GM18508 (cell line): ENCODE measurements at regions not wholly inside any gene's neighbourhood (a gene's known extent, or its start where the extent isn't known, plus 50 kb on each side); places are given as distances from the start of the nearest gene placed in this dataset.
"Not testable (repeated sequence)": the region's sequence is repeated elsewhere in the genome, so short reads cannot be mapped to it uniquely, and the experiment has no call there.

Experiments used
- ATAC-seq: cut with Tn5 transposase; IDR thresholded peaks from one replicate; pipeline ENCODE4 v1.9.1; 2021; ENCODE audit warnings: moderate number of reproducible peaks; ENCODE audit not compliant: insufficient read depth, unreplicated experiment

DNA sequence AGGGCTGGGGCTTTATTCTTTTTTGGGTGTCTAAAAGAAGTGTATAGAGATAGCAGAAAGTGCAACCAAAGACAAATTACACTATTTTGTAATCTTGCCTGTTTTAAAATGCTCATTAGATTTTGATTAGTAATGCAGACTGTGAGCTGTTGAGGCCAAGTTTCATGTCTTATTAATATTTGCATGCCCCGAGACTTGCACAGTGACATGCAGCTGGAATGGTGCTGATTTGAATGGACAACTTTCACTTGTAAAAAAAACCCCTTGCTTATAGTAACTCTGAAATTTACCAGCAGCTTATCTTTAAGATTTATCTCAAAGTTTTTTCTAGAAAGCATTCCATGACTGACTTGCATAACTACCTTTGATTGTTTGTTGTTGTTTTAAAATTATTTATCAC, 835.1 kb upstream of the IGFBP7 start:
- ATAC-seq, result no peak

DNA sequence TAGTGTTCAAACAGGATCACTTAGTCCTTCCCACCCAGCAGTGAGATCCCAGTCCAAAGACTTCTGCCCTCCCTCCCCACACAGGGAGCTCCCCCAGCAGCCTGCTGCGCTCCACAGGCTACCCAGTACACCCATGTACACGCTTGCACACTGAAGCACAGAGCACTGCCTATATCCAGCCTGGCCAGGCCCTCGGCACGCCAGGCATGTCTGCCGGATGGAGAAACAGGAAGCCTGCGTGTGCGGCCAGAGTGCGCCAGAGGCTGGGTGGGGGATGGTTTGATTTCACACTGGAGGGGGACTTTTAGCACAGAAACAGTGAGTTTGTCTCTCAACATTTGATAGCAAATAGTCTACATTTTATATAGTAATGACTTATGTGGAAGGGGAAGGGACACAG, 833.5 kb upstream of the IGFBP7 start:
- ATAC-seq, result no peak

DNA sequence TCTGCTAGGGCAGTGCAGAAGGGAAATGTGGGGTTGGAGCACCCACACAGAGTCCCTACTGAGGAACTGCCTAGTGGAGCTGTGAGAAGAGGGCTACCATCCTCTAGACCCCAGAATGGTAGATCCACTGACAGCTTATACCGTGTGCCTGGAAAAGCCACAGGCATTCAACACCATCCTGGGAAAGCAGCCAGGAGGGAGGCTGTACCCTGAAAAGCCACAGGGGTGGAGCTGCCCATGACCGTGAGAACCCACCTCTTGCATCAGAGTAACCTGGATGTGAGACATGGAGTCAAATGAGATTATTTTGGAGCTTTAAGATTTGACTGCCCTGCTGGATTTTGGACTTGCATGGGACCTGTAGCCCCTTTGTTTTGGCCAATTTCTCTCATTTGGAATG, 827.1 kb upstream of the IGFBP7 start:
- not testable (repeated sequence) for ATAC-seq

DNA sequence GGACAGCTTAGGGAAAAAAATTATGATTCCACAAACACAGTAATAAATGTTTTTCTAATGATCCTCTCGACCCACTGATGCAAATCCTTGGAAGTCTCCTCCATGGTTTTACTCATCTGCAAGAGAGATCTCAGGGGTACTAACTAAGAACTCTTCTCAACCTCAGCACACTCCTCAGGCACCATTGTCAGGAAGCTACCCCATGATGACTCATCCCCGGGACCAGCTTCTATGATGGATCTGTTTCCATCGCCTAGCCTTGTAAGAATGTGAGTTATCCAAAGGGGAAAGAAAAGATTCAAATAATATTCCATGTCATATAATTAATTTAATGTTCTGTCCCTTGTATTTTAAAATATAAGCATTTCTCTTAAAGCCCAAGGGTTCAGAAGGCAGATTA, 816.1 kb upstream of the IGFBP7 start:
- ATAC-seq, result no peak

DNA sequence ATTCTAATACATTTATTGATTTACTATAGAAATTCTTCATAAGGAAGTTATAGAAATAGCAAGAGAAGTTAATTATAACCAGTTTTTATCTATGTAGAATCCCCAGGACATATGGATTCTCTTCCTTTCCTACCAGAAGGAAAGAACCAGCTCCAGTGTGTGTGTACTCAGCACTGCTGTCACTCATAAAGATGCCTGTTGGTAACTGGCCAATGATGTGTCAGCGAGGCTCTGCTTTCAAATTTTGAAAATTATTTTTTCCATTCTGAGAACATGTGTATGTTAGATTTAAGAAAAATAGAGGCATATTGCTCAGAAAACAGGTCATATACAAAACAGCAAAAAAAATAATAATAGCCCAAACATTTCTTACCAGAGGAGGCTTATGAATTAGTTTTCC, 814.8 kb upstream of the IGFBP7 start:
- ATAC-seq, result no peak

DNA sequence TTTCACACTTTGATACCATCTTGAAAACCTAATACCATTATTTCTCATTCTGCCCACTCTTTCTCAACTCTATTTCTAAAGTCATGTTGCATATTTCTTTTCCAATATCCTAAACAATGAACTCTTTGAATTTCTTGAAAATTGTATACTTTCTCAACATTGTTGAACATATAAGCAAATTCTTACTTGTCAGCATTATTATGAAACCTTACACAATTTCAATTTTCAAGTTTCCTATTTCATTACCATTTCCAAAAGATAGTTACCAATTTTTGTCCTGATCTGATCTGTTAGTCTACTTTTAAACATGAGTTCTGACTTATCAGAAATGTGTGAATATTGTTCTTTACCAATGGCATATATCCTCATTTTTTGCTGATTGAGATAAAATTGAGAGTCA, 806.3 kb upstream of the IGFBP7 start:
- ATAC-seq, result no peak

DNA sequence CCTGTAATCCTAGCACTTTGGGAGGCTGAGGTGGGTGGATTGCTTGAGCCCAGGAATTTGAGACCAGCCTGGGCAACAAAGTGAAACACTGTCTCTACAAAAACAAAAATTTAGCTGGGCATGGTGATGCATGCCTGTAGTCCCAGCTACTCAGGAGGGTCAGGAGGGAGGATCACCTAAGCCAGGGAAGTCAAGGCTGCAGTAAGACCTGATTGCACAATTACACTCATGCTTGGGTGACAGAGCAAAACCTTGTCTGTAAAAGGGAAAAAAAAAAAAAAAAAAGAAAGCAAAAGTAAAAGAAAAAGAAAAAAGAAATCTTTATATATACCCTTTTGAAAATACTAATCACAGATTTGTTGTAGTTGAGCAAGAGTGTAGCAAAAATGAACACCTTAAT, 801.0 kb upstream of the IGFBP7 start:
- ATAC-seq, result no peak

DNA sequence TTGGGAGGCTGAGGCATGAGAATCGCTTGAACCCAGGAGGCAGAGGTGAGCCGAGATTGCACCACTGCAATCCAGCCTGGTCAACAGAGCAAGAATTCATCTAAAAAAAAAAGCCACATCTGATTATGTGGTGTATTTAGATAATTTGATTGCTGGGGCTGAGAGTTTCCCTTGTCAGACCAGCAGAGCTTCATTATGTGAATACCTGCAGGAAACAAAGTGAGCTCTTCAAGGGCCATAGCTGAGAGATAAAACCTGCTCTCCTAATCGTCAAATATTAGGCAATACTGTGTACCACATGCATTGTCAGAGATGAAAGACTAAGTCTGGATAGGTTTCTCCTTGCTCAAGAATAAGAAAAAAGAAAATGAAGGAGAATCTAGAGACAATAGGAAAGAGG, 800.0 kb upstream of the IGFBP7 start:
- ATAC-seq, result no peak

DNA sequence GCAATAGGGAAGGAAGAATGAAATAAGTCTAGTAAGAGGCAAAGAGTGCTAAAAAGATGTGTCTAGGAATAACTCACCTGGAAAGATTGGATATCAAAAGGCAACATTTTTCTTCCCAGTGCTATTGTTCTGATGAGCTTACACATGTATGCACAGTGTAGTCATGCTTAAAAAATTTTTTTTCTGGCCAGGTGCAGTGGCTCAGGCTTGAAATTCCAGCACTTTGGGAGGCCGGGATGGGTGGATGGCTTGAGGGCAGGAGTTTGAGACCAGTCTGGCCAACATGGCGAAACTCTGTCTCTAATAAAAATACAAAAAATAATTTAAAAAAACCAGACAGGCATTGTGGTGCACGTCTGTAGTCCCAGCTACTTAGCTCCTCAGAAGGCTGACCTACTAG, 795.8 kb upstream of the IGFBP7 start:
- ATAC-seq, result no peak

DNA sequence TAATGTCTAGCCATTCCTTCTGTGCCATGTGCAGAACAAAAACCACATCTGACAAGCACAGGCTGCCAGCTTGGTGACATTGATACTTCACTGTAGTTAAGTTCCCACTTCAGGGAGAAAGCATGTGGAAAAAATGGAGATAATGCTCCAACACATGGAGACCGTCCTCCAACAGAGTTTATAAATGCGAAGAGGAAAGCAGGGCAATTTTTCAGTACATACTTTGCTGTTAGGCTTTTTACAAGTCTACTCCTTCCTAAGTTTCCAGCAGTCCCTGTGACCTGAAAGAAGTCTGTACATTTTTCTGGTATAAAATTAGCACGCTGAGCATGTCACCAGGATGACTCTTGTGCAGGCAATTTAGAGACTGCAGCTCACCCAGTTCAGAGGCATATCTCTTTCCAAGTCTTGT, 766.9 kb upstream of the IGFBP7 start:
- ATAC-seq, result no peak

DNA sequence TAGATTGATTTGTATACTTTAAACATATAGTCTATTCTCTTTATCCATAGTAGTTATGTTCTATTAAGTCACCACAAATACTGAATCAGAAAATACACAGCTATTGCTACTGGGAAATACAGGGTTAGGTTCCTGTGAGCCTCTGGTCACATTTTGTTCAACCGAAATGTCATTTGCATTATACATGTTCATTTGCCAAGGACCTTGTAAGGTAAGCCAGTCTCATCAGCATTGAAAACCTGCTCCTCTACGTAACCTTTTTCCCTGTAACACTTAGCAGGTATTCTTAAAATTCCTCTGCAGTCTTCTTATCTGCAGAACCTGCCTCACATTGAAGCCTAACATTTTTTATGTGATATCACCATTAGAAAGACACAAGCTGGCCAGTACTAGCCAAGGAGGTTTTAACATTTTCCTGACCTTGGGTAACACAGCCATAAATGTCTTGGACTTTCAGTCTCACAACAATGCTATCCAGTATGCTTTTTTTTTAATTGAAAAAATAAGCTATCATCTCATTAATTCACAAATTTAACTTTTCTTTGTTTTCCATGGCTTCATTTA, 765.7 kb upstream of the IGFBP7 start:
- no peak for ATAC-seq

DNA sequence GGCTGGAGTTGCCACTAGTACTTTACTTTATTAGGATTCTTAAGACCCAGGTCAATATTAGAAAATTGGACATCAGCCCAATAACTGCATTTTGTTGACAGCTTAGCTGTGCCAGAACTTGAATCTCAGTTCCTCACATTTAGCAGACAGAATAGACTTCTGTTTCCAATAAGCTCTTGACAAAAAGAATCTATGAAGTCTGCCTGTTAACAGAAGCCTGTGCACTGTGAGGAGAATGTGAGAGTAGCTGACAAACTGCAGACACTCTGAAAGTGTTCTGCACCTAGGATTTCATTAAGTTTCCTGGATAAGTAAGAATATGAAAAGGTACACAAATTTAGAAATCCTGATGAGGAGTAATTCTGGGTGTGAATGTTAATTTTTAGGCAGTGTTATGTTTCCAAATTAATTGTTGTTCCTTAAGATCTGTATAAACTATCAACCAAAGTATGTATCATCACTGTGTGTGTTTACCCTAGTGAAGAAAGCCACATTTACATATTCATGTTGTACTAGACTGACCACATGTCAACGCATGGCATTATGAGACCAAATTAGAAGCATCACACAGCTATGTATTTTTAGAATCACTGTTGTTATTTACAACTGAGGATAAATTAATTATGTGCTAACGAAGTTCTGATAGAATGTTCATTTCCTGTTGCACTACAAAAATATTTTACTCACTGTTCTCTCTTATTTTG, 756.4 kb upstream of the IGFBP7 start:
- no peak for ATAC-seq

DNA sequence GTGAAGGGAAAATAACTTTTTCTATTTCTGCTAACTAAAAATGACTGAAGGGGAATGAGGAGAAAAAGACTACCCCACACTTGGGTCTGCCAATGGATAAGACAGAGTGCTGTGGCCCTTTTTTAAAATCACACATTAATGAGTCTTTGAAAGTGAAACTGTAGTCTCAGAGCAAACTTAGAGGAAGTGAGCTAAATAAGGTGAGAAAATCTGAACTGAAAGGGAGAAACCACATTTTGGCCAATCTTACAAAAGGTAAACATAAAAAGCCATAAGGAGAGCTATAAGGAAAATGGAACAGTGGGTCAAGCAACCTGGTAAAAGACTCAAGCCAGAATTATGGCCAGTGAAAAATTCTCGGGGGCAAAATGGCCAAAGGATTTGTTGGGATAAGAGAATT, 755.1 kb upstream of the IGFBP7 start:
- peak; percentile 95 for ATAC-seq

DNA sequence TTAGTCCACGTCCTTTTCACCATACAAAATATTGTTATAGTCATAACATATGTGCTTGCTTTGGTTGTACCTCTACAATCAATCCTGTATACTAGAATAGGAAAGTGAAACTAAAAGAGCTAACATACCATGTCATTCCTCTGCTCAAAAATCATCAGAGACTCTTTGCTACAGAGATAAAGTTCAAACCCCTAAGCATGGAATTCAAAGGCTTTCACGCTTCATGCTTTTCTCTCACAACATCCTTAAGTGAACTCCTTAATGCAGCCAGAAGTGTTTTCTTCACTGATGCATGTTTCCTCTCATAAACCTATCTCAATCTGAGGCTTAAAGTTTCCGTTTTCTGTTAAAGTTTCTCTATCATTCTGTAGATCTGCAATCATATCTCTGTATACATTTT, 744.6 kb upstream of the IGFBP7 start:
- ATAC-seq, result peak; percentile 69

DNA sequence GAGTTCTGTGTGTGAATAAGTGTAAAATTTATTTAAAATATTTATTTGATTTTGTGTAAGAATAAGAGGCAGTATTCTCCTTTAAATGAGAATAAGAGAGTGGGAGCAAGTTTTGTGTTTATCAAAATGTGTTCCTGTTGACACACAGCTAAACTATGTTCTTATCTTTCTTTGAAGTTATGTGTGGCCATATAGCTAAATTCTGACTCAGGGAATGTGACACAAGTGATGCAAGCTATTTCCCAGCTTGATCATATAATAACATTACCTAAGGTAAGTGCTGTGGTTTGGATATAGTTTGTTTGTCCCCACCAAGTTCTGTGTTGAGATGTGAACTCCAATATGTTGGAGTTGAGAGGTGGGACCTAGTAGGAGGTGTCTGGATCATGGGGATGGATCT, 740.0 kb upstream of the IGFBP7 start:
- ATAC-seq, result no peak

DNA sequence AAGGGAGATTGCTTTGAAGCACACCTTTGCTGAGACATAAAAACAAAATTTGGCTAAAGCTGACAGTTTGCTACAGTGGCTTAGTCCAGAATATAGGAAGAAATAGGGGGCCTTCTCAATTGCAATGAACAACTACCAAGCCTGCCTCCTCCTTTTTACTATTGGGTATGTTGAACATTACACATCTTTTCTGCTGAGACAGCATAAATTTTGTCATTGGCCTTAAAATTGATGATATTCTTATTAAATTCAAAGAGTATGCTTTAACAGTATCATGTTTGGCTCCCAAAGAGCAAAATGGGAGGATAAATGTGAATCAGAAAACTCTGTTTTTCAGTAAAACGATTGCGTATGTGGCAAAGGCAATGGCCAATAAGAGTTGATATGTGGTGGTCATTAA, 721.9 kb upstream of the IGFBP7 start:
- no peak for ATAC-seq

DNA sequence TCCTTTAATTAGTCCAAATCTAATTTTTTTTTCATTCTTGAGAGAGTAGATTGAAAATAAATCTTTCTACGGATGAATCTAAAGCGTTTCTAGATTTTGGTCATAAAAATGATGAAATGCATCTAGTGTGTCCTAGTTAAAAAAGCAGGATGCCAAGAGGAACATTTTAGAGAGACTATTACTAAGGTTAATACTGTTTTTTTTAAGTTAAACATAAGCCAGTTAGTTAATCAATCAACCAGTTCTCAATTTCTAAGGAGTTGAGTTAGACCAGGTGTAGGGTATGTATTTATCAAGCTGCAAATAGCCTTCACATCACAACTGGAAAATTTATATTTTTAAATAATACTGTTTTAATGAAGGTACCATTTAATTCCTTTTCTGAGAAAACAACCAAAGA, 679.5 kb upstream of the IGFBP7 start:
- ATAC-seq, result no peak

DNA sequence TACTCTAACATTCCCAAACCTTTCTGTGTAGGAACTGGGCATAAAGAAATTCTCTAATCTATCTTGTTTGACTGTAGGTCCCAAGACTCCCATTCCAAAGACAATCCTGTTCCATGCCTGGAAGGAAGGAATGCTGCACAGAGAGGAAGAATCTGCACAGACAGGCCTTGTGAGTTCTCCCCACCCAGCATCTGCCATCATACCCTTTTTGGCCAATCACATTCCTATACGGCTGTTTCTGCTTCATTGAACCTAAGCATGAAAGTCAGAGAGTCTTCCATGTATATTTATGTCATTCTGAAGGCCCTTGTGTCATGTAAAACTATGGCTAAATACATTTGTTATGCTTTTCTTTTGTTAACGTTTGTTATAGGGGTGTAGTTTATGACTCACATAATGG, 667.7 kb upstream of the IGFBP7 start:
- ATAC-seq, result no peak

DNA sequence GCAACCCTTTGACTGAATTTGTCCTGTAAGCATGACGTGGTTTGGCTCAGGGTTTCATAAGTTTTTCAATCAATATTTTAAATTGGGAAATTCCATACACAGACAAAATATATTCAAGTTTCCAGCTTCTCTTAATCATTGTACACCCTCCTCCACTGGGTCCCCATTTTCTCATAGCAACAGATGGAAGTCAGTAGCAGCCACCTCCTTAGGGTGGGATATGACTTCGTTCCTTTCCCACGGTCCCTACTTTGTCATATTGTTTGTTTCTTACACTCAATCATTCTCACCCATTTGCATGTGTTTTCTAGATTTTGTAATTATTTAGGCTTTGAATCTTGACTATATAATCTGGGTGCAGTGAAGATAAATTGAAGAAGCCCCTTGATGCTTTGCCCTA, 664.5 kb upstream of the IGFBP7 start:
- ATAC-seq, result no peak

DNA sequence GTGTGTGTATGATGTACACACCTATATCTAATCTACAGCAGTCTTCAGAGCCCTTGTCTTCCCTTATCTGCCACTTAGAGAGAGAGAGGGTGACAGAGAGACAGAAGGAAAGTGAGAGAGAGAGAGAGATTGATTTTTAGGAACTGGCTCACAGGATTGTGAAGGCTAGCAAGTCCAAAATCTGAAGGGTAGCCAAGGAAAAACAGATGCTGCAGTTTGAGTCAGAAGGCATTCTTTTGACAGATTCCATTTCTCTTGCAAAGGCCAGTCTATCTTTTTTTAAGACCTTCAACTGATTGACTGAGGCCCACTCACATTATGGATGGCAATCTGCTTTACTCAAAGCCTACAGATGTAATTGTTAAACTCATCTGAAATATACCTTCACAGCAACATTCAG, 664.0 kb upstream of the IGFBP7 start:
- ATAC-seq, result no peak

DNA sequence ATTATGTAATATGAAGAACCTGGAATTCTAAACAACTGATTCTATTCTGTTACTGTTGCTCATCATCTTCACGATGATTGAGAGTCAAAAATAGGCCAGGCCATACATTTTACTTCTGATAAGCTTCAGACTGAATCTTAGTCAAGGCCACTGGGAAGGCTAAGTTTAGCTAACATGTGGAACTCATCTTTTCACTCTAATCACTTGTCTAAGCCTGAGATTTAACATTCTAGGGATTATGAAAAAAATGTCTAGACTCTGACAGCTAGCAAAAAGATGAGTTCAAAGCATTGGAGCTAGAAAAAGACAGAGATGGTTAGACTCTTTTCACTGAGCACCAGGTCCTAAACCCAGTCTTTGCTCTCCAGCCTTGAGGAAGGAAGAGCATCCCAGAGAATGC, 656.2 kb upstream of the IGFBP7 start:
- ATAC-seq, result no peak

DNA sequence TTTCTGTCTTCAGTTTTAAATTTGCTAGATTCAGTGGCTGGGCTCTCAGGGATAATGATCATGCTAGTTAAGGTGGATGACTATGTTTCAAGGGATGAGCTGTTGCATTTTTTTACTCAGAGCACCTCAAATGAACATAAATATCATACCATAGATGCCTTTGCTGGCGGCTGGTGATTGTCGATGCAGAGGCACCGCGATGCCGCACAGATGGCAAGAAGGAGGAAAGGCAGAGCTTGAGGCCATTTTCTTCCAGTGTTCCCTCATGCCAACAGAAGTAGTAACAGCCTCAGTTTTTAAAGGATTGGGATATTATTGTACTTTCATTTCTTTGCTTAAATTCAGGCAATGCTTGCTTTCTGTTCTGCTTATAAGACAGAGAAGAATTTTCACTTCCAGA, 654.7 kb upstream of the IGFBP7 start:
- no peak for ATAC-seq

DNA sequence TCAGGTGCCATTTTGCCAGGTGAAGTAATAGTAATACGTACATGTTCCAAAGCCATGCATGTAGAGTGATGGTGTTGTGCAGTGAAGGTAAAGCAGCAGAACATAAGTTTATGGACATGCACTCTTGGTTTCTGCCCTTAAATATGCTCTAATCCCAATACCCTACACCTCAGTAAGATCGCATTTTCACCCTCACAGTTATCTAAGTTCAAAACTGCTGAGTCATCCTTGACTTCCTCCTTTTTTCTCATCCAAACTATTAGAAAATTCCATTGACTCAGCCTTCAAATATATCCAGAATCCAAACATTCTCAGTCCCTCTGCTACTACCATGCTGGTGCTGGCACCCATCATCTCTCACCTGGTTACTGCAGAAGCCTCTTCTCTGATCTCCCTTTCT, 652.9 kb upstream of the IGFBP7 start:
- no peak for ATAC-seq
